ENCODE measurements at regions not wholly inside any gene's neighbourhood (a gene's known extent, or its start where the extent isn't known, plus 50 kb on each side); places are given as distances from the start of the nearest gene placed in this dataset.

DNA sequence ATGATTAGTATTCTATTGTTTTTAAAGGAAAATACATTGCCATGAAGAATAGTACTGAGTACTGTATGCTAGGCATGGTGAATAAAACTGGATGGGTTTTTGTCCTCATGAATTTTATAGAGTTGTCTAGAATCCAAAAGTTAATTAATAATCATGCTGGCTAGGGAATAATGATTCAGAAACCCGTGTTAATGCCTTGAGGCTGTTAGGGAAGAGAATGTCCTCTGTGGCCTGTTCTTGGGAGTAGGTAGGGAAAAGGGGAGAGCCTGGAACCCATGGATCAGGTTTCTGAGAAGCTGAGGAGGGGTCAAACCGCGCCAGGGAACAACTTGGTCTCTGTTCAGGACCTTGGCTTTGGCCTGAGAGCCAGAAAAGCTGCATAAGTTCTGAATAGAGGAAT, 1376.3 kb upstream of the SLC10A2 start:
- no peak overlapping the region for H3K56ac ChIP-seq (replicated peaks; ENCODE audit: insufficient read length, low read depth, low read length)
- no peak overlapping the region for H3K4me2 ChIP-seq (ENCODE audit: insufficient read depth in 1 of 2, low read depth in 2 of 2, low read length in 2 of 2)
- no peaks in the 10 kb centered on the region for H3K9me3 ChIP-seq (ENCODE audit: insufficient read depth in 2 of 2, low read depth in 1 of 2, low read length in 1 of 2)
- no peak overlapping the region for H4K91ac ChIP-seq (replicated peaks; ENCODE audit: insufficient read length, low read length)
- no peak overlapping the region for H3K14ac ChIP-seq (ENCODE audit: insufficient read length)
- no peak overlapping the region for H2BK5ac ChIP-seq (ENCODE audit: low read depth, low read length)
- H2BK120ac ChIP-seq (replicated peaks; ENCODE audit: low read depth, low read length): no peak overlapping the region
- no peak overlapping the region for H3K4me3 ChIP-seq (ENCODE audit: extremely low read depth in 1 of 4, insufficient read depth in 2 of 4, low read depth in 3 of 4, low read length in 4 of 4)
- FAIRE-seq (no peak), DNase-seq (ENCODE audit: low read depth in 1 of 2, low spot score in 2 of 2) (no peak)
- no peak overlapping the region for H2AK5ac ChIP-seq (ENCODE audit: low read depth, low read length)
- WGBS, 2 experiments (ENCODE audit: extremely low coverage in 1 of 2, insufficient coverage in 1 of 2, insufficient read length in 1 of 2, insufficient replicate concordance in 2 of 2, low coverage in 1 of 2, low lambda C conversion rate in 2 of 2, missing lambda C conversion rate in 1 of 2): 92% methylated on average over 3 of the region's 3 CpGs; no CpG with 5 or more reads in 1 of the 2 experiments
- no peaks in the 10 kb centered on the region for H3K36me3 ChIP-seq (ENCODE audit: control insufficient read depth in 2 of 4, insufficient read depth in 4 of 4, low read length in 3 of 4)
- no peak overlapping the region for H2AFZ ChIP-seq (ENCODE audit: low read length)
- H2BK20ac ChIP-seq (ENCODE audit: low read length): no peak overlapping the region
- no peak overlapping the region for H3K4ac ChIP-seq (replicated peaks; ENCODE audit: insufficient read length, low read depth, low read length)
- H2BK12ac ChIP-seq (ENCODE audit: low read depth, low read length): no peak overlapping the region
- H3K79me2 ChIP-seq (ENCODE audit: control insufficient read depth in 1 of 2, insufficient read depth in 2 of 2, low read length in 2 of 2): no peaks in the 10 kb centered on the region
- TF ChIP-seq JUN (IDR thresholded peaks at IDR 0.05; ENCODE audit: low read depth, low read length) (no peak), RAD21 (IDR thresholded peaks at IDR 0.05 in 1 of 2, conservative IDR thresholded peaks at IDR 0.05 in 1 of 2; ENCODE audit: low read depth in 2 of 2, low read length in 2 of 2) (no peak), GTF2F1 (IDR thresholded peaks at IDR 0.05; ENCODE audit: borderline replicate concordance, low read depth, low read length) (no peak), ZNF274 (IDR thresholded peaks at IDR 0.05; ENCODE audit: borderline replicate concordance, extremely low read depth, low read length) (no peak), KDM5A (IDR thresholded peaks at IDR 0.05; ENCODE audit: low read length) (no peak)
- H3K9ac ChIP-seq (replicated peaks in 1 of 4; ENCODE audit: extremely low read depth in 1 of 4, low read depth in 3 of 4, low read length in 3 of 4): no peak overlapping the region
- H2BK15ac ChIP-seq (ENCODE audit: low read length): no peak overlapping the region
- H4K20me1 ChIP-seq (replicated peaks in 1 of 2; ENCODE audit: control insufficient read depth in 1 of 2, insufficient read depth in 2 of 2, low read length in 2 of 2): no peaks in the 10 kb centered on the region
- peaks cover 0 to under 1% (median 0%) of the 10 kb centered on the region in 4 experiments; a peak in 1 of 7 replicates for H3K4me1 ChIP-seq (replicated peaks in 1 of 4; ENCODE audit: control insufficient read depth in 3 of 4, insufficient read depth in 4 of 4, low read length in 3 of 4)
- no peaks in the 10 kb centered on the region for H3K79me1 ChIP-seq (ENCODE audit: low read depth, low read length)
- no peak overlapping the region for H4K8ac ChIP-seq (ENCODE audit: extremely low read depth, insufficient read depth, low read length)
- H3K27ac ChIP-seq (ENCODE audit: low read depth, low read length): no peak overlapping the region
- H3K18ac ChIP-seq (ENCODE audit: extremely low read depth, low read length): no peak overlapping the region
- H4K5ac ChIP-seq (ENCODE audit: insufficient read length, low read depth, low read length): no peak overlapping the region
- H3K23me2 ChIP-seq (ENCODE audit: low read depth, low read length): no peaks in the 10 kb centered on the region
- H3K27me3 ChIP-seq (replicated peaks in 1 of 4; ENCODE audit: control insufficient read depth in 3 of 4, extremely low read depth in 1 of 4, insufficient read depth in 3 of 4, low read length in 3 of 4): no peaks in the 10 kb centered on the region
- CTCF ChIA-PET (ENCODE audit: partially characterized antibody): no interaction called here
- POLR2A ChIA-PET (ENCODE audit: partially characterized antibody): no interaction called here
- no peak overlapping the region for H3K23ac ChIP-seq (ENCODE audit: insufficient read length)
